HepG2 (cell line): ENCODE measurements at regions not wholly inside any gene's neighbourhood (a gene's known extent, or its start where the extent isn't known, plus 50 kb on each side); places are given as distances from the start of the nearest gene placed in this dataset.
A peak's percentile ranks its signal among the peaks of the same experiment; 100 is the strongest.

ENCODE experiments used
- ATAC-seq: fragments of 200-7000 bp; cut with Tn5 transposase; 3 replicates; pipeline ENCODE4 v1.9.1; 2020; ENCODE audit warnings: mild to moderate bottlenecking, moderate library complexity
- BruUV-seq: library from RNA; stranded (reverse); fragments of 400-500 nt; replicated peaks from 2 replicates; lab custom pipeline; 2021; lab: Mats Ljungman, UMichigan
- CTCF ChIA-PET: fragments of 300-600 bp; formaldehyde crosslinking; extraction: SDS; loops from one replicate; lab custom pipeline; 2021; ENCODE audit warnings: low total read pairs, inconsistent platforms, low intra/inter-chr PET ratio; lab: Yijun Ruan, JAX
- POLR2A ChIA-PET: fragments of 350-600 bp; sonication (Branson Sonifier 250); formaldehyde crosslinking; loops from one replicate; lab custom pipeline; 2020; ENCODE audit warnings: antibody characterized with exemption, inconsistent platforms; lab: Yijun Ruan, JAX
- DNase-seq: peaks from one replicate; pipeline ENCODE4 v3.0.0-alpha.2; 2015; ENCODE audit warnings: low spot score
- FAIRE-seq: peaks from 3 replicates; lab custom pipeline; 2011; peaks lifted over from hg19 to GRCh38; lab: Jason Lieb, UNC
- H2AFZ ChIP-seq: one replicate; pipeline ENCODE4 v1.6.1; 2011; ENCODE audit warnings: low read length, inconsistent platforms
- H3K27ac ChIP-seq: fragments of 300-600 bp; 3 replicates; pipeline ENCODE4 v1.8.0; 2011; ENCODE audit warnings: mixed run types, mild to moderate bottlenecking, mixed read lengths, low read length, inconsistent platforms; ENCODE audit not compliant: insufficient read depth; ENCODE audit errors: extremely low read length
- H3K27me3 ChIP-seq, 2 experiments: fragments of 200-600 bp in 1 of 2; 2 replicates in 1 of 2; 3 replicates in 1 of 2; pipeline versions ENCODE4 v1.6.0 to v1.8.0; 2011; ENCODE audit warnings: low read length in 2 of 2, mild to moderate bottlenecking in 2 of 2, moderate library complexity in 2 of 2, inconsistent platforms in 1 of 2; ENCODE audit not compliant: insufficient read depth in 2 of 2, control insufficient read depth in 1 of 2
- H3K36me3 ChIP-seq, 2 experiments: fragments of 200-600 bp in 1 of 2; replicated peaks in 1 of 2; 2 replicates in 1 of 2; 3 replicates in 1 of 2; pipeline versions ENCODE4 v1.5.1 to v1.8.0; 2011; ENCODE audit warnings: low read length in 2 of 2, inconsistent platforms in 1 of 2; ENCODE audit not compliant: insufficient read depth in 2 of 2, control insufficient read depth in 1 of 2
- H3K4me1 ChIP-seq: 2 replicates; pipeline ENCODE4 v1.5.1; 2012; ENCODE audit warnings: low read length, inconsistent platforms; ENCODE audit not compliant: insufficient read depth
- H3K4me2 ChIP-seq: 2 replicates; pipeline ENCODE4 v1.6.0; 2011; ENCODE audit warnings: low read depth, low read length, inconsistent platforms
- H3K4me3 ChIP-seq, 3 experiments: fragments of 200-600 bp in 1 of 3; sonication (generic), shearing (Covaris generic) in 1 of 3; replicated peaks in 1 of 3; 2 replicates each; pipeline ENCODE4 v1.5.1; 2011 to 2016; ENCODE audit warnings: low read length in 3 of 3, inconsistent platforms in 2 of 3, low read depth in 2 of 3, mild to moderate bottlenecking in 2 of 3, control low read depth in 1 of 3, mixed read lengths in 1 of 3; ENCODE audit not compliant: insufficient read depth in 1 of 3
- H3K79me2 ChIP-seq: one replicate; pipeline ENCODE4 v1.6.1; 2011; ENCODE audit warnings: low read length, inconsistent platforms; ENCODE audit not compliant: insufficient read depth
- H3K9ac ChIP-seq: 2 replicates; pipeline ENCODE4 v1.6.0; 2011; ENCODE audit warnings: mild to moderate bottlenecking, low read depth, low read length, inconsistent platforms; ENCODE audit not compliant: insufficient read depth
- H3K9me3 ChIP-seq: 2 replicates; pipeline ENCODE4 v1.5.1; 2012; ENCODE audit warnings: mild to moderate bottlenecking, low read length
- H4K20me1 ChIP-seq: 2 replicates; pipeline ENCODE4 v1.6.0; 2011; ENCODE audit warnings: inconsistent platforms, mild to moderate bottlenecking, low read length, moderate library complexity; ENCODE audit not compliant: insufficient read depth
- BRCA1 ChIP-seq: sonication (generic); formaldehyde crosslinking; IDR thresholded peaks from 2 replicates; pipeline ENCODE4 v1.4.0; 2020; ENCODE audit warnings: missing genetic modification reagents
- DNMT3B ChIP-seq: conservative IDR thresholded peaks from 2 replicates; pipeline ENCODE4 v1.6.1; 2016; ENCODE audit warnings: missing biosample characterization, control low read depth
- ERF ChIP-seq: IDR thresholded peaks from 2 replicates; pipeline ENCODE4 v1.6.1; 2018; ENCODE audit warnings: missing biosample characterization, missing genetic modification reagents
- ETV5 ChIP-seq: IDR thresholded peaks from 2 replicates; pipeline ENCODE4 v1.6.1; 2018; ENCODE audit warnings: missing biosample characterization, missing genetic modification reagents, inconsistent platforms, borderline replicate concordance
- FOSL1 ChIP-seq: sonication (generic); formaldehyde crosslinking; IDR thresholded peaks from 2 replicates; pipeline ENCODE4 v1.9.0; 2021; ENCODE audit warnings: missing genetic modification reagents, borderline replicate concordance
- FOXK2 ChIP-seq: fragments of 450-650 bp; IDR thresholded peaks from 2 replicates; pipeline ENCODE4 v1.6.1; 2016
- GLI4 ChIP-seq: sonication (generic); formaldehyde crosslinking; IDR thresholded peaks from 2 replicates; pipeline ENCODE4 v1.5.1; 2020; ENCODE audit warnings: missing genetic modification reagents, mild to moderate bottlenecking, moderate library complexity, borderline replicate concordance
- HNRNPL ChIP-seq: fragments of 200-400 bp; formaldehyde crosslinking; IDR thresholded peaks from 2 replicates; pipeline ENCODE4 v1.6.1; 2017; ENCODE audit warnings: mild to moderate bottlenecking, low read depth, low read length
- HNRNPUL1 ChIP-seq: fragments of 200-400 bp; formaldehyde crosslinking; IDR thresholded peaks from 2 replicates; pipeline ENCODE4 v1.6.1; 2017; ENCODE audit warnings: low read depth, mild to moderate bottlenecking, low read length, moderate library complexity
- MAFF ChIP-seq: IDR thresholded peaks from 2 replicates; pipeline ENCODE4 v1.6.1; 2011; ENCODE audit warnings: low read depth, low read length, improper control_type of control experiment
- MEIS2 ChIP-seq: sonication (generic); formaldehyde crosslinking; IDR thresholded peaks from 2 replicates; pipeline ENCODE4 v1.9.0; 2021; ENCODE audit warnings: mild to moderate bottlenecking, missing genetic modification reagents
- NONO ChIP-seq, 2 experiments: fragments of 450-650 bp in 1 of 2; sonication (generic) in 1 of 2; formaldehyde crosslinking in 1 of 2; IDR thresholded peaks in 1 of 2; conservative IDR thresholded peaks in 1 of 2; 2 replicates each; pipeline versions ENCODE4 v1.6.1 to v1.8.0; 2017 to 2022; ENCODE audit warnings: mild to moderate bottlenecking in 1 of 2, missing genetic modification reagents in 1 of 2, moderate library complexity in 1 of 2
- SAP130 ChIP-seq: IDR thresholded peaks from 2 replicates; pipeline ENCODE4 v1.6.1; 2016; ENCODE audit warnings: low read depth
- SP140L ChIP-seq: sonication (generic); formaldehyde crosslinking; IDR thresholded peaks from 2 replicates; pipeline ENCODE4 v1.4.0; 2020; ENCODE audit warnings: missing genetic modification reagents, borderline replicate concordance
- SPEN ChIP-seq: sonication (generic); formaldehyde crosslinking; IDR thresholded peaks from 2 replicates; pipeline ENCODE4 v1.5.1; 2020; ENCODE audit warnings: low read depth, mild to moderate bottlenecking, missing genetic modification reagents
- SSRP1 ChIP-seq: IDR thresholded peaks from 2 replicates; pipeline ENCODE4 v1.6.1; 2016; ENCODE audit warnings: control low read depth
- TAF1 ChIP-seq: sonication (generic); formaldehyde crosslinking; IDR thresholded peaks from 2 replicates; pipeline ENCODE4 v1.4.0; 2020; ENCODE audit warnings: missing genetic modification reagents
- TGIF2 ChIP-seq: IDR thresholded peaks from 2 replicates; pipeline ENCODE4 v1.6.1; 2016; ENCODE audit warnings: control low read depth, missing compliant biosample characterization
- ZBTB7B ChIP-seq: sonication (generic); formaldehyde crosslinking; IDR thresholded peaks from 2 replicates; pipeline ENCODE4 v1.4.0; 2020; ENCODE audit warnings: missing genetic modification reagents
- ZNF460 ChIP-seq: sonication (generic); formaldehyde crosslinking; IDR thresholded peaks from 2 replicates; pipeline ENCODE4 v1.5.1; 2020; ENCODE audit warnings: missing genetic modification reagents, mild to moderate bottlenecking, borderline replicate concordance
- ZNF749 ChIP-seq: sonication (generic); formaldehyde crosslinking; IDR thresholded peaks from 2 replicates; pipeline ENCODE4 v1.8.0; 2022; ENCODE audit warnings: mild to moderate bottlenecking, missing genetic modification reagents, moderate library complexity, borderline replicate concordance
- ZNF790 ChIP-seq: sonication (generic); formaldehyde crosslinking; IDR thresholded peaks from 2 replicates; pipeline ENCODE4 v1.8.0; 2022; ENCODE audit warnings: missing genetic modification reagents, mild to moderate bottlenecking, borderline replicate concordance
- WGBS: methylation state at CpG from one replicate; pipeline ENCODE4 v1.1.6; 2017; ENCODE audit warnings: low lambda C conversion rate; 5-methylcytosine and 5-hydroxymethylcytosine counted together
- in situ Hi-C: cut with HindIII; loops from 2 replicates; pipeline ENCODE4 v1.10.0; 2017; ENCODE audit warnings: low pct_unique_long_range_greater_than_20kb; ENCODE audit not compliant: extremely low pct_ligation_motif_present
- intact Hi-C: fragments of 100-400 bp; cut with micrococcal nuclease; formaldehyde crosslinking; loops from one replicate; pipeline ENCODE4 v1.10.0; 2022; ENCODE audit not compliant: unreplicated experiment
- TF ChIP-seq, protein P1 (sequence below): sonication (generic); formaldehyde crosslinking; IDR thresholded peaks from 2 replicates; pipeline ENCODE4 v1.5.1; 2020; ENCODE audit warnings: missing genetic modification reagents, mild to moderate bottlenecking, borderline replicate concordance
- TF ChIP-seq, protein P2 (sequence below): sonication (generic); formaldehyde crosslinking; IDR thresholded peaks from 2 replicates; pipeline ENCODE4 v1.8.0; 2023; ENCODE audit warnings: mild to moderate bottlenecking, missing genetic modification reagents

DNA sequence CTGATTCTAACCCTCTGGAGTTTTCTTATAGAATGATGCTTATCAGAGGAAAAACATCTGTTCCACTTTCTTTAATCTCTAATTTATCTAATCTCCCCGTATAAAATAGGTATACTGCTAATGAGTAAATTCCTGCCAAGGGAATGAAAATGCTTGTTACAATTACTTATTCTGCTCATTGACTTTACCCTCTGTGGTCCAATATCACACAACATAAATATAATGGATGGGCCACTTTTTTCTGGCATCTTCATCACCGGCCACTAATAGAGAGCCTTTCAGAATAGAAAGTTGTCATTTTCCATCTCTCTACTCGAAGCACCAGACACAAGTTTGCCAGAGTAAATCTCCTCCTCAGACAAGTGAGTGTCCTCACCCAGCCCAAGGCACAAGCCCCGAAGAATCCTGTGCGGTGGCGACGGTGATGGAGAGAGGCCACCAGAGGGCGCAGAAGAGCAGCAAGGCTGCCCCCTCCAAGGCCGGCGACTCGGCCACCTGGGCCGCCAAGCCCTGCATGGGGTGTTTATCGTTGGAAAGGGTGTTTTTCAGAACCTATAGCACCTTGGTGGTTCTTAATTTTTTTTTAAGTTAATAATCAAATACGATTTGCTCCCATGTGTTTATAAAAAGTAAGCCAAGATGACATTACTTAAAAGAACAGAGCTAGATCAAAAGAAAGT is 212.9 kb upstream of the ARID1B start:
- no peaks in the 10 kb centered on the region for H3K9me3 ChIP-seq
- peak; percentile 80 for FAIRE-seq
- TF ChIP-seq SAP130 (CRISPR knock-in tag): peak; percentile 36; the same call in 1 of the 2 replicates
- TF ChIP-seq ETV5 (CRISPR knock-in tag): no peak; the same call in 1 of the 2 replicates
- no peak for TF ChIP-seq HNRNPUL1
- TF ChIP-seq ZNF749: no peak
- 0 out of 2 replicates have a peak, but pooled peaks have one; percentile 7 for TF ChIP-seq MEIS2 (CRISPR knock-in tag)
- no peak for TF ChIP-seq SSRP1
- TF ChIP-seq SPEN (CRISPR knock-in tag): no peak
- no peak for TF ChIP-seq FOXK2
- TF ChIP-seq TGIF2 (CRISPR knock-in tag): no peak; the same call in 1 of the 2 replicates
- TF ChIP-seq GLI4 (CRISPR knock-in tag): no peak
- TF ChIP-seq ERF (CRISPR knock-in tag): 0 out of 2 replicates have a peak, but pooled peaks have one; percentile 38
- TF ChIP-seq, protein P1, sequence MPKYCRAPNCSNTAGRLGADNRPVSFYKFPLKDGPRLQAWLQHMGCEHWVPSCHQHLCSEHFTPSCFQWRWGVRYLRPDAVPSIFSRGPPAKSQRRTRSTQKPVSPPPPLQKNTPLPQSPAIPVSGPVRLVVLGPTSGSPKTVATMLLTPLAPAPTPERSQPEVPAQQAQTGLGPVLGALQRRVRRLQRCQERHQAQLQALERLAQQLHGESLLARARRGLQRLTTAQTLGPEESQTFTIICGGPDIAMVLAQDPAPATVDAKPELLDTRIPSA (CRISPR knock-in tag): no peak
- 0 out of 2 replicates have a peak, but pooled peaks have one; percentile 53 for TF ChIP-seq ZBTB7B
- no peak for TF ChIP-seq TAF1 (CRISPR knock-in tag)
- no peak for TF ChIP-seq BRCA1 (CRISPR knock-in tag)
- TF ChIP-seq NONO (IDR thresholded peaks at IDR 0.05): no peak
- TF ChIP-seq NONO (CRISPR knock-in tag; conservative IDR thresholded peaks at IDR 0.05): no peak
- TF ChIP-seq SP140L (CRISPR knock-in tag): 0 out of 2 replicates have a peak, but pooled peaks have one; percentile 66
- no peak for TF ChIP-seq FOSL1 (CRISPR knock-in tag)
- TF ChIP-seq ZNF790 (CRISPR knock-in tag): no peak
- no peak for TF ChIP-seq HNRNPL
- TF ChIP-seq MAFF: no peak
- TF ChIP-seq, protein P2, sequence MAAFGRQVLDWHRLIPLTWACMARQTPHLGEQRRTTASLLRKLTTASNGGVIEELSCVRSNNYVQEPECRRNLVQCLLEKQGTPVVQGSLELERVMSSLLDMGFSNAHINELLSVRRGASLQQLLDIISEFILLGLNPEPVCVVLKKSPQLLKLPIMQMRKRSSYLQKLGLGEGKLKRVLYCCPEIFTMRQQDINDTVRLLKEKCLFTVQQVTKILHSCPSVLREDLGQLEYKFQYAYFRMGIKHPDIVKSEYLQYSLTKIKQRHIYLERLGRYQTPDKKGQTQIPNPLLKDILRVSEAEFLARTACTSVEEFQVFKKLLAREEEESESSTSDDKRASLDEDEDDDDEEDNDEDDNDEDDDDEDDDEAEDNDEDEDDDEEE (CRISPR knock-in tag): no peak
- TF ChIP-seq DNMT3B (CRISPR knock-in tag): 0 out of 2 replicates have a peak, but pooled peaks have one; percentile 67
- TF ChIP-seq ZNF460 (CRISPR knock-in tag): no peak

More for the DNA sequence above, 212.9 kb upstream of the ARID1B start:
- H2AFZ ChIP-seq: no peak overlapping the region
- ChIA-PET POLR2A (no interaction called here), CTCF (interaction anchor here (0.5 to 2.2 kb wide), 4 partner anchors 98 to 711 kb away, joined by 3 to 12 read pairs (median 5); no protein-coding TSS in a partner anchor)
- in situ Hi-C loops (loop anchor here (10.0 to 25.0 kb wide), 4 partner anchors 91 to 623 kb away; no protein-coding TSS in a partner anchor), intact Hi-C loops (loop anchor here (1.0 to 10.0 kb wide), 5 partner anchors 98 to 621 kb away; partner anchors contain the start of gene ARID1B)
- H3K27ac ChIP-seq: no peak overlapping the region
- no peaks in the 10 kb centered on the region for H3K36me3 ChIP-seq
- H3K27me3 ChIP-seq: peaks cover 0 to 15% of the 10 kb centered on the region in 2 experiments; a peak in 2 of 5 replicates
- H3K4me1 ChIP-seq: no peaks in the 10 kb centered on the region
- H3K9ac ChIP-seq: no peak overlapping the region
- H3K79me2 ChIP-seq: no peaks in the 10 kb centered on the region
- no TSS peak for BruUV-seq
- H4K20me1 ChIP-seq: no peaks in the 10 kb centered on the region
- DNase-seq (peak; percentile 52), ATAC-seq (peak; percentile 99)
- no peak overlapping the region for H3K4me3 ChIP-seq
- WGBS: 1% methylated on average over 14 of the region's 14 CpGs
- peak overlapping the region; percentile 27; the same call in 1 of the 2 replicates for H3K4me2 ChIP-seq
